ENCODE measurements at regions not wholly inside any gene's neighbourhood (a gene's known extent, or its start where the extent isn't known, plus 50 kb on each side); places are given as distances from the start of the nearest gene placed in this dataset.

GRCh38 chr13:78194904-78195639, 276.4 kb upstream of the EDNRB start:
- Histone ChIP-seq H3K27ac (no peak overlapping the region), H3K4me3 (no peak overlapping the region), H3K4me1 (no peaks in the 10 kb centered on the region), H3K36me3 (ENCODE audit: low read depth, missing control alignments) (no peaks in the 10 kb centered on the region), H3K27me3 (no peaks in the 10 kb centered on the region), H3K9me3 (no peaks in the 10 kb centered on the region)
- no peak for DNase-seq
- intact Hi-C loops (cut with DNase I; ENCODE audit: low total_unique reads), result no loop called here
- TF ChIP-seq POLR2A (IDR thresholded peaks at IDR 0.05) (no peak), CTCF (IDR thresholded peaks at IDR 0.05) (no peak)
- WGBS, 2 donors, result 88 to 89% methylated on average over 3 of the region's 3 CpGs

GRCh38 chr13:78193846-78194245, 275.2 kb upstream of the EDNRB start:
- intact Hi-C loops (cut with DNase I; ENCODE audit: low total_unique reads), result no loop called here
- no peak overlapping the region for H3K4me3 ChIP-seq
- DNase-seq, result no peak

GRCh38 chr13:78192716-78193115, 274.1 kb upstream of the EDNRB start:
- H3K36me3 ChIP-seq (ENCODE audit: low read depth, missing control alignments), result no peaks in the 10 kb centered on the region
- no peak overlapping the region for H3K4me3 ChIP-seq
- H3K9me3 ChIP-seq, result no peaks in the 10 kb centered on the region
- 85 to 90% methylated on average over 1 of the region's 1 CpG for WGBS, 2 donors
- TF ChIP-seq CTCF (IDR thresholded peaks at IDR 0.05), result no peak
- TF ChIP-seq POLR2A (IDR thresholded peaks at IDR 0.05), result no peak
- no peak for DNase-seq
- H3K27me3 ChIP-seq, result no peaks in the 10 kb centered on the region
- intact Hi-C loops (cut with DNase I; ENCODE audit: low total_unique reads), result no loop called here
- no peaks in the 10 kb centered on the region for H3K4me1 ChIP-seq
- no peak overlapping the region for H3K27ac ChIP-seq

More at GRCh38 chr13:78193846-78194245, 275.2 kb upstream of the EDNRB start:
- Histone ChIP-seq H3K36me3 (ENCODE audit: low read depth, missing control alignments) (no peaks in the 10 kb centered on the region), H3K27ac (no peak overlapping the region), H3K4me1 (no peaks in the 10 kb centered on the region), H3K27me3 (no peaks in the 10 kb centered on the region), H3K9me3 (no peaks in the 10 kb centered on the region)
- TF ChIP-seq POLR2A (IDR thresholded peaks at IDR 0.05), result no peak

DNA sequence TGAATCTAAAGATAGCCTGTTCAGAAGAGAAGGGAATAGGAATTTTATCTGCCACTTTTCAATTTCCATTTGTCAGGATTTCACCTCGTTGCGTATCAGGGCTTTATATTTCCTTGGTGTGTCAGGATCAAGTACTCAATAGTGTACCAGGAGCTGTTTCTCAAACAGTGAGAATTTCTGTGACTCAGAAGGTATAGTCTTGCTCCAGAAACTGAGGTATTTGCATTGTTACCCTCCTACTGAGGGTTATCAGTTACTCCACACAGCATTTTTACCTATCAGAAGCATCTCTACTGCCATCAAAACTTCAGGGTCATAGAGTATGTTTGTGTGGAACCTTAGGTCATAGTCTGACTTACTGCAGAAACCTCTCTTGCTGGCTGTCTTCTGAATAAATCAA, 271.7 kb upstream of the EDNRB start:
- H3K9me3 ChIP-seq, result no peaks in the 10 kb centered on the region
- intact Hi-C loops (cut with DNase I; ENCODE audit: low total_unique reads), result no loop called here
- no peak for DNase-seq
- no peaks in the 10 kb centered on the region for H3K36me3 ChIP-seq (ENCODE audit: low read depth, missing control alignments)
- TF ChIP-seq CTCF (IDR thresholded peaks at IDR 0.05) (no peak), POLR2A (IDR thresholded peaks at IDR 0.05) (no peak)
- no peaks in the 10 kb centered on the region for H3K27me3 ChIP-seq
- H3K4me1 ChIP-seq, result no peaks in the 10 kb centered on the region
- H3K4me3 ChIP-seq, result no peak overlapping the region
- H3K27ac ChIP-seq, result no peak overlapping the region
- WGBS, 2 donors, result 76 to 89% methylated on average over 2 of the region's 2 CpGs

DNA sequence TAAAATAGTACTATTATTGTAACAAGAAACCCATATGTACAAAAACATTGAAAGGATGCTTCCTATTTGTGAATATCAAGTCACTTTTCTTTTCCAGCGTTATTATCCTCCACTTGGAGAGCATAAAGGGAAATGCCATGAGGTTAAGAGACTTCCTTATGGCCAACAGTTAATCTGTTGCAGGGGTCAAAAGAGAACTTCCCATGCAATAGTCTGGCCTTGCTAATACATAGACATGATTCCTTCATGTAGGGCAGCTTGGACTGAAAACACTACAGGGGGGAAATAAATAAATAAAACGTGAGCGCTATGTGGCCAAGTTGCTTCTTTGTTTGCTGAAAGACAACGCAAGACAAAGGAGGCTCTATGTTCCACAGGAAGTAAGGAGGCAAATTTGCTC, 269.1 kb upstream of the EDNRB start:
- Histone ChIP-seq H3K4me3 (no peak overlapping the region), H3K27ac (no peak overlapping the region), H3K27me3 (no peaks in the 10 kb centered on the region), H3K36me3 (ENCODE audit: low read depth, missing control alignments) (no peaks in the 10 kb centered on the region), H3K9me3 (no peaks in the 10 kb centered on the region), H3K4me1 (no peaks in the 10 kb centered on the region)
- intact Hi-C loops (cut with DNase I; ENCODE audit: low total_unique reads), result no loop called here
- no peak for TF ChIP-seq POLR2A (IDR thresholded peaks at IDR 0.05)
- no peak for DNase-seq
- WGBS, 2 donors, result 64 to 83% methylated on average over 4 of the region's 4 CpGs

- Histone ChIP-seq H3K4me3 (no peak overlapping the region), H3K4me1 (no peaks in the 10 kb centered on the region), H3K27ac (no peak overlapping the region), H3K27me3 (no peaks in the 10 kb centered on the region), H3K9me3 (no peaks in the 10 kb centered on the region), H3K36me3 (ENCODE audit: low read depth, missing control alignments) (no peaks in the 10 kb centered on the region)
- intact Hi-C loops (cut with DNase I; ENCODE audit: low total_unique reads), result no loop called here
- no peak for DNase-seq
- TF ChIP-seq POLR2A (IDR thresholded peaks at IDR 0.05) (no peak), CTCF (IDR thresholded peaks at IDR 0.05) (no peak)
- WGBS, 2 donors, result 74 to 100% methylated on average over 1 of the region's 1 CpG
Measured at GRCh38 chr13:78185700-78186099, 267.1 kb upstream of the EDNRB start.
